ENCODE measurements at regions not wholly inside any gene's neighbourhood (a gene's known extent, or its start where the extent isn't known, plus 50 kb on each side); places are given as distances from the start of the nearest gene placed in this dataset.

DNA sequence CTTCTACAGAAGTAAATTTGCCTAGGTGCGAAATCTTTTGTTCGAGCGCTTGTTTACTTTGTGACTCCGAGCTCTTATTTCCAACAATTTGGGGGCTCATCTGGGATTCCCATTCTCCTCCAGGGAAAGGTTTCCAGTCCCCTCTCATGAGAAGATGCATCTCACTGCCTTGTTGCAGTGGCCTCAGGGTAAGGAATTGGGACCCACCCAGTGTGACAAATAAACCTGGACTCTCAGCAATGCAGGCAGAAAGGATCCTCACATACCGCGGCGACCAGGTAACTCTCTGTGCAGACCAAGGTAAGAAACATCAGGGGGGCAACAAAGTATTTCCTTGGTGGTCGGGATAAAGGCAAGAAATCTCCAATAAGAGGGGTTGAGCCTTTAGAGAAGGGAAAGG is 1169.3 kb downstream of the DSC3 start:
- Histone ChIP-seq H3K56ac (ENCODE audit: insufficient read length, low read depth, low read length) (no peak overlapping the region), H3K27me3 (ENCODE audit: insufficient read depth, low read length) (no peaks in the 10 kb centered on the region), H4K8ac (replicated peaks; ENCODE audit: insufficient read length, low read depth, low read length) (no peak overlapping the region), H2AFZ (ENCODE audit: low read length) (no peak overlapping the region), H2BK5ac (ENCODE audit: insufficient read length, low read length) (no peak overlapping the region), H3K27ac (ENCODE audit: insufficient read length, low read depth, low read length) (no peak overlapping the region), H3K4me2 (ENCODE audit: insufficient read depth, insufficient read length, low read length) (no peak overlapping the region), H4K5ac (ENCODE audit: insufficient read length, low read depth, low read length) (no peak overlapping the region), H3K79me1 (ENCODE audit: insufficient read depth, low read depth, low read length, poor library complexity, severe bottlenecking) (no peaks in the 10 kb centered on the region), H3K9ac (ENCODE audit: extremely low read depth, insufficient read length, low read length) (no peak overlapping the region), H2BK20ac (ENCODE audit: low read depth, low read length, poor library complexity, severe bottlenecking) (no peak overlapping the region), H4K91ac (ENCODE audit: insufficient read length, low read depth, low read length) (no peak overlapping the region), H2BK15ac (ENCODE audit: low read depth, low read length) (no peak overlapping the region), H3K14ac (ENCODE audit: insufficient read depth, low read length) (no peak overlapping the region), H3K23me2 (ENCODE audit: insufficient read length, low read depth, low read length, poor library complexity, severe bottlenecking) (no peaks in the 10 kb centered on the region), H4K20me1 (ENCODE audit: control insufficient read depth, insufficient read depth, insufficient read length) (no peaks in the 10 kb centered on the region), H3K4me1 (ENCODE audit: insufficient read depth, low read length) (no peaks in the 10 kb centered on the region), H3K4ac (ENCODE audit: low read depth, low read length) (no peak overlapping the region), H2BK120ac (ENCODE audit: low read depth, low read length, poor library complexity, severe bottlenecking) (no peak overlapping the region), H3K23ac (ENCODE audit: insufficient read length, low read depth, low read length) (no peak overlapping the region), H3T11ph (ENCODE audit: low read length) (no peak overlapping the region), H3K18ac (ENCODE audit: insufficient read length, low read depth, low read length) (no peak overlapping the region), H3K79me2 (ENCODE audit: insufficient read depth, low read length) (no peaks in the 10 kb centered on the region), H3K9me3 (ENCODE audit: control insufficient read depth, low read depth, low read length) (no peaks in the 10 kb centered on the region), H2AK5ac (ENCODE audit: insufficient read length, low read length) (no peak overlapping the region), H2BK12ac (ENCODE audit: insufficient read length, low read depth, low read length) (no peak overlapping the region)
- no peaks in the 10 kb centered on the region for H3K4me1 Mint-ChIP-seq
- no peaks in the 10 kb centered on the region for H3K27me3 Mint-ChIP-seq (ENCODE audit: low read depth)
- TF ChIP-seq, protein P1, sequence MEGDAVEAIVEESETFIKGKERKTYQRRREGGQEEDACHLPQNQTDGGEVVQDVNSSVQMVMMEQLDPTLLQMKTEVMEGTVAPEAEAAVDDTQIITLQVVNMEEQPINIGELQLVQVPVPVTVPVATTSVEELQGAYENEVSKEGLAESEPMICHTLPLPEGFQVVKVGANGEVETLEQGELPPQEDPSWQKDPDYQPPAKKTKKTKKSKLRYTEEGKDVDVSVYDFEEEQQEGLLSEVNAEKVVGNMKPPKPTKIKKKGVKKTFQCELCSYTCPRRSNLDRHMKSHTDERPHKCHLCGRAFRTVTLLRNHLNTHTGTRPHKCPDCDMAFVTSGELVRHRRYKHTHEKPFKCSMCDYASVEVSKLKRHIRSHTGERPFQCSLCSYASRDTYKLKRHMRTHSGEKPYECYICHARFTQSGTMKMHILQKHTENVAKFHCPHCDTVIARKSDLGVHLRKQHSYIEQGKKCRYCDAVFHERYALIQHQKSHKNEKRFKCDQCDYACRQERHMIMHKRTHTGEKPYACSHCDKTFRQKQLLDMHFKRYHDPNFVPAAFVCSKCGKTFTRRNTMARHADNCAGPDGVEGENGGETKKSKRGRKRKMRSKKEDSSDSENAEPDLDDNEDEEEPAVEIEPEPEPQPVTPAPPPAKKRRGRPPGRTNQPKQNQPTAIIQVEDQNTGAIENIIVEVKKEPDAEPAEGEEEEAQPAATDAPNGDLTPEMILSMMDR (conservative IDR thresholded peaks at IDR 0.05), result no peak
- WGBS (ENCODE audit: extremely low coverage, insufficient read length, low lambda C conversion rate), result no CpG with 5 or more reads among the region's 8 CpGs
- peaks cover 0 to 11% (median 2%) of the 10 kb centered on the region in 3 experiments; a peak in 5 of 7 replicates for H3K36me3 Mint-ChIP-seq (ENCODE audit: insufficient read depth in 1 of 3, low read depth in 3 of 3)
- H3K27ac Mint-ChIP-seq, result no peak overlapping the region
- H3K9me3 Mint-ChIP-seq, result peaks cover 7 to 9% of the 10 kb centered on the region in 2 experiments; a peak in 4 of 5 replicates
- DNase-seq, result no peak
- no peak overlapping the region for H3K4me3 Mint-ChIP-seq
